ENCODE measurements at regions not wholly inside any gene's neighbourhood (a gene's known extent, or its start where the extent isn't known, plus 50 kb on each side); places are given as distances from the start of the nearest gene placed in this dataset.

GRCh38 chr6:50992704-50993625, 174.3 kb downstream of the TFAP2B start:
- Histone ChIP-seq H3K27ac (ENCODE audit: low read depth) (no peak overlapping the region), H3K4me1 (ENCODE audit: insufficient read depth) (no peaks in the 10 kb centered on the region), H3F3A (replicated peaks; ENCODE audit: low read depth) (no peaks in the 10 kb centered on the region), H3K36me3 (ENCODE audit: insufficient read depth) (no peaks in the 10 kb centered on the region), H2AFZ (peak overlapping the region; percentile 23; the same call in 1 of the 2 replicates), H3K4me2 (no peak overlapping the region), H3K4me3 (no peak overlapping the region), H3K9me2 (ENCODE audit: insufficient read depth) (peaks cover 7% of the 10 kb centered on the region; the same call in 1 of the 2 replicates), H3K27me3 (ENCODE audit: insufficient read depth) (no peaks in the 10 kb centered on the region), H3K79me2 (replicated peaks; ENCODE audit: insufficient read depth) (no peaks in the 10 kb centered on the region), H4K20me1 (replicated peaks; ENCODE audit: insufficient read depth) (no peaks in the 10 kb centered on the region)
- Mint-ChIP-seq H3K9me3 (no peaks in the 10 kb centered on the region), H3K36me3 (ENCODE audit: low read depth) (no peaks in the 10 kb centered on the region), H3K4me3 (no peak overlapping the region), H3K27me3 (ENCODE audit: insufficient read depth, low read depth, poor library complexity) (no peaks in the 10 kb centered on the region), H3K4me1 (no peaks in the 10 kb centered on the region), H3K27ac (no peak overlapping the region)
- TF ChIP-seq REST (IDR thresholded peaks at IDR 0.05; ENCODE audit: unreplicated experiment) (no peak), EZH2 (IDR thresholded peaks at IDR 0.05; ENCODE audit: low read depth, unreplicated experiment) (no peak)
- ATAC-seq (no peak), DNase-seq (ENCODE audit: low spot score) (no peak)

GRCh38 chr6:50993941-50994720, 175.5 kb downstream of the TFAP2B start:
- no peak overlapping the region for H3K4me3 ChIP-seq
- H3K36me3 ChIP-seq (ENCODE audit: insufficient read depth), result no peaks in the 10 kb centered on the region
- H3K36me3 Mint-ChIP-seq (ENCODE audit: low read depth), result no peaks in the 10 kb centered on the region
- H3K27ac Mint-ChIP-seq, result no peak overlapping the region
- no peaks in the 10 kb centered on the region for H3K4me1 Mint-ChIP-seq
- H3K4me2 ChIP-seq, result no peak overlapping the region
- no peaks in the 10 kb centered on the region for H3K27me3 ChIP-seq (ENCODE audit: insufficient read depth)
- H4K20me1 ChIP-seq (replicated peaks; ENCODE audit: insufficient read depth), result no peaks in the 10 kb centered on the region
- H3K4me1 ChIP-seq (ENCODE audit: insufficient read depth), result no peaks in the 10 kb centered on the region
- H3K9me3 Mint-ChIP-seq, result no peaks in the 10 kb centered on the region
- no peak overlapping the region for H2AFZ ChIP-seq
- no peak overlapping the region for H3K27ac ChIP-seq (ENCODE audit: low read depth)
- H3F3A ChIP-seq (replicated peaks; ENCODE audit: low read depth), result no peaks in the 10 kb centered on the region
- no peak overlapping the region for H3K4me3 Mint-ChIP-seq
- DNase-seq (ENCODE audit: low spot score) (no peak), ATAC-seq (no peak)
- no peaks in the 10 kb centered on the region for H3K27me3 Mint-ChIP-seq (ENCODE audit: insufficient read depth, low read depth, poor library complexity)
- H3K79me2 ChIP-seq (replicated peaks; ENCODE audit: insufficient read depth), result no peaks in the 10 kb centered on the region
- H3K9me2 ChIP-seq (ENCODE audit: insufficient read depth), result peaks cover 7% of the 10 kb centered on the region; the same call in 1 of the 2 replicates
- TF ChIP-seq POLR2AphosphoS5 (IDR thresholded peaks at IDR 0.05; ENCODE audit: low read depth), result no peak
- no peak for TF ChIP-seq CREB1 (CRISPR knock-in tag; IDR thresholded peaks at IDR 0.05; ENCODE audit: low read depth)
- TF ChIP-seq CTCF (conservative IDR thresholded peaks at IDR 0.05; ENCODE audit: low read depth in 2 of 2), result no peak
- TF ChIP-seq JUNB (IDR thresholded peaks at IDR 0.05; ENCODE audit: unreplicated experiment), result no peak
- TF ChIP-seq EZH2phosphoT487 (IDR thresholded peaks at IDR 0.05; ENCODE audit: unreplicated experiment), result no peak
- TF ChIP-seq ZNF331 (CRISPR knock-in tag; IDR thresholded peaks at IDR 0.05; ENCODE audit: low read depth), result no peak
- TF ChIP-seq ETS1 (IDR thresholded peaks at IDR 0.05), result no peak
- TF ChIP-seq REST (IDR thresholded peaks at IDR 0.05; ENCODE audit: unreplicated experiment), result no peak
- TF ChIP-seq STAT1 (IDR thresholded peaks at IDR 0.05; ENCODE audit: unreplicated experiment), result no peak
- TF ChIP-seq ZNF114 (CRISPR knock-in tag; IDR thresholded peaks at IDR 0.05), result no peak
